ENCODE measurements at regions not wholly inside any gene's neighbourhood (a gene's known extent, or its start where the extent isn't known, plus 50 kb on each side); places are given as distances from the start of the nearest gene placed in this dataset.
"Not testable (repeated sequence)": the region's sequence is repeated elsewhere in the genome, so short reads cannot be mapped to it uniquely, and the experiment has no call there.

GRCh38 chr10:2543142-2543886 lies 524.0 kb upstream of the PFKP start:
- no peak overlapping the region for H3K27ac Mint-ChIP-seq

GRCh38 chr10:2541176-2541575 lies 526.2 kb upstream of the PFKP start:
- DNase-seq (no peak), ATAC-seq (replicated peaks in 1 of 2) (no peak)
- Mint-ChIP-seq H3K9me3 (no peaks in the 10 kb centered on the region), H3K4me1 (ENCODE audit: low read depth) (no peaks in the 10 kb centered on the region), H3K4me3 (no peak overlapping the region), H3K36me3 (ENCODE audit: insufficient read depth in 2 of 2) (no peaks in the 10 kb centered on the region), H3K27me3 (ENCODE audit: low read depth) (peaks cover 6% of the 10 kb centered on the region), H3K27ac (no peak overlapping the region)

More at GRCh38 chr10:2543142-2543886, 524.0 kb upstream of the PFKP start:
- H3K4me1 Mint-ChIP-seq (ENCODE audit: low read depth) = no peaks in the 10 kb centered on the region
- no peak for DNase-seq
- peak; percentile 28 to 56 for ATAC-seq (replicated peaks in 1 of 2)
- H3K4me3 Mint-ChIP-seq = no peak overlapping the region
- H3K9me3 Mint-ChIP-seq = no peaks in the 10 kb centered on the region
- H3K27me3 Mint-ChIP-seq (ENCODE audit: low read depth) = peaks cover 6% of the 10 kb centered on the region
- no peaks in the 10 kb centered on the region for H3K36me3 Mint-ChIP-seq (ENCODE audit: insufficient read depth in 2 of 2)

GRCh38 chr10:2529945-2530344 lies 537.4 kb upstream of the PFKP start:
- Mint-ChIP-seq H3K4me1 (ENCODE audit: low read depth) (no peaks in the 10 kb centered on the region), H3K9me3 (no peaks in the 10 kb centered on the region), H3K27me3 (ENCODE audit: low read depth) (no peaks in the 10 kb centered on the region), H3K36me3 (ENCODE audit: insufficient read depth in 2 of 2) (no peaks in the 10 kb centered on the region), H3K27ac (no peak overlapping the region), H3K4me3 (no peak overlapping the region)
- ATAC-seq (replicated peaks in 1 of 2) (no peak), DNase-seq (no peak)

GRCh38 chr10:2525781-2526180 lies 541.6 kb upstream of the PFKP start:
- ATAC-seq (replicated peaks in 1 of 2) (no peak), DNase-seq (no peak)
- H3K36me3 Mint-ChIP-seq (ENCODE audit: insufficient read depth in 2 of 2) = peaks cover 2 to 4% of the 10 kb centered on the region in 2 donors
- H3K4me1 Mint-ChIP-seq (ENCODE audit: low read depth) = no peaks in the 10 kb centered on the region
- peaks cover 3 to 5% of the 10 kb centered on the region in 2 donors for H3K9me3 Mint-ChIP-seq
- no peaks in the 10 kb centered on the region for H3K27me3 Mint-ChIP-seq (ENCODE audit: low read depth)
- no peak overlapping the region for H3K4me3 Mint-ChIP-seq
- no peak overlapping the region for H3K27ac Mint-ChIP-seq

- Mint-ChIP-seq H3K36me3 (ENCODE audit: insufficient read depth in 2 of 2) (peaks cover 2 to 4% of the 10 kb centered on the region in 2 donors), H3K9me3 (peaks cover 5 to 7% of the 10 kb centered on the region in 2 donors), H3K27ac (no peak overlapping the region), H3K4me3 (no peak overlapping the region), H3K27me3 (ENCODE audit: low read depth) (peaks cover 4% of the 10 kb centered on the region), H3K4me1 (ENCODE audit: low read depth) (no peaks in the 10 kb centered on the region)
- no peak for ATAC-seq (replicated peaks in 1 of 2)
- DNase-seq = no peak
Observed at GRCh38 chr10:2519139-2519538, 548.2 kb upstream of the PFKP start.

GRCh38 chr10:2509081-2509531 lies 558.2 kb upstream of the PFKP start:
- Mint-ChIP-seq H3K27me3 (ENCODE audit: low read depth) (peaks cover 7% of the 10 kb centered on the region), H3K4me3 (no peak overlapping the region), H3K27ac (no peak overlapping the region), H3K9me3 (peaks cover 6 to 7% of the 10 kb centered on the region in 2 donors), H3K4me1 (ENCODE audit: low read depth) (no peaks in the 10 kb centered on the region), H3K36me3 (ENCODE audit: insufficient read depth in 2 of 2) (peaks cover 3 to 5% of the 10 kb centered on the region in 2 donors)
- no peak for ATAC-seq (replicated peaks in 1 of 2)
- DNase-seq = no peak

GRCh38 chr10:2501366-2501940 lies 565.9 kb upstream of the PFKP start:
- H3K27me3 Mint-ChIP-seq (ENCODE audit: low read depth); ATAC-seq (replicated peaks in 1 of 2); H3K4me1 Mint-ChIP-seq (ENCODE audit: low read depth); H3K36me3 Mint-ChIP-seq (ENCODE audit: insufficient read depth in 2 of 2): not testable (repeated sequence)
- Mint-ChIP-seq H3K9me3 (peaks cover 6 to 13% of the 10 kb centered on the region in 2 donors), H3K4me3 (peak overlapping the region in 1 of 2 donors; percentile 74), H3K27ac (peak overlapping the region; percentile 17)
- peak; percentile 1 to 4 for DNase-seq

GRCh38 chr10:2494399-2494798 lies 572.9 kb upstream of the PFKP start:
- ATAC-seq (replicated peaks in 1 of 2) (no peak), DNase-seq (no peak)
- H3K4me3 Mint-ChIP-seq = no peak overlapping the region
- no peaks in the 10 kb centered on the region for H3K4me1 Mint-ChIP-seq (ENCODE audit: low read depth)
- no peak overlapping the region for H3K27ac Mint-ChIP-seq
- H3K36me3 Mint-ChIP-seq (ENCODE audit: insufficient read depth in 2 of 2) = peaks cover 2% of the 10 kb centered on the region in 2 donors
- no peaks in the 10 kb centered on the region for H3K27me3 Mint-ChIP-seq (ENCODE audit: low read depth)
- peaks cover 2 to 7% of the 10 kb centered on the region in 2 donors for H3K9me3 Mint-ChIP-seq

GRCh38 chr10:2488446-2489005 lies 578.8 kb upstream of the PFKP start:
- no peaks in the 10 kb centered on the region for H3K27me3 Mint-ChIP-seq (ENCODE audit: low read depth)
- peaks cover 0 to 2% of the 10 kb centered on the region in 2 donors for H3K36me3 Mint-ChIP-seq (ENCODE audit: insufficient read depth in 2 of 2)
- DNase-seq = no peak
- H3K27ac Mint-ChIP-seq = no peak overlapping the region
- no peak for ATAC-seq (replicated peaks in 1 of 2)
- H3K4me1 Mint-ChIP-seq (ENCODE audit: low read depth) = no peaks in the 10 kb centered on the region
- no peak overlapping the region for H3K4me3 Mint-ChIP-seq
- H3K9me3 Mint-ChIP-seq = peaks cover 0 to 2% of the 10 kb centered on the region in 2 donors

GRCh38 chr10:2487921-2488320 lies 579.4 kb upstream of the PFKP start:
- H3K4me3 Mint-ChIP-seq = no peak overlapping the region
- DNase-seq (no peak), ATAC-seq (replicated peaks in 1 of 2) (no peak)
- no peaks in the 10 kb centered on the region for H3K4me1 Mint-ChIP-seq (ENCODE audit: low read depth)
- no peak overlapping the region for H3K27ac Mint-ChIP-seq
- peaks cover 0 to under 1% of the 10 kb centered on the region in 2 donors for H3K9me3 Mint-ChIP-seq
- H3K36me3 Mint-ChIP-seq (ENCODE audit: insufficient read depth in 2 of 2) = peaks cover 0 to under 1% of the 10 kb centered on the region in 2 donors
- H3K27me3 Mint-ChIP-seq (ENCODE audit: low read depth) = no peaks in the 10 kb centered on the region

- Mint-ChIP-seq H3K9me3 (peaks cover 4 to 5% of the 10 kb centered on the region in 2 donors), H3K27ac (no peak overlapping the region), H3K4me1 (ENCODE audit: low read depth) (no peaks in the 10 kb centered on the region), H3K4me3 (no peak overlapping the region), H3K27me3 (ENCODE audit: low read depth) (peaks cover 7% of the 10 kb centered on the region), H3K36me3 (ENCODE audit: insufficient read depth in 2 of 2) (no peaks in the 10 kb centered on the region)
- ATAC-seq (replicated peaks in 1 of 2) = no peak
- DNase-seq = no peak
Observed at GRCh38 chr10:2478656-2479055, 588.7 kb upstream of the PFKP start.

- no peak overlapping the region for H3K4me3 Mint-ChIP-seq
- no peak overlapping the region for H3K27ac Mint-ChIP-seq
- ATAC-seq (replicated peaks in 1 of 2) (no peak), DNase-seq (no peak)
- H3K4me1 Mint-ChIP-seq (ENCODE audit: low read depth) = no peaks in the 10 kb centered on the region
- H3K36me3 Mint-ChIP-seq (ENCODE audit: insufficient read depth in 2 of 2) = no peaks in the 10 kb centered on the region
- H3K27me3 Mint-ChIP-seq (ENCODE audit: low read depth) = peaks cover 7% of the 10 kb centered on the region
- H3K9me3 Mint-ChIP-seq = peaks cover 6 to 7% of the 10 kb centered on the region in 2 donors
Observed at GRCh38 chr10:2476812-2477553, 590.4 kb upstream of the PFKP start.
